GM19463 (cell line): ENCODE measurements at regions not wholly inside any gene's neighbourhood (a gene's known extent, or its start where the extent isn't known, plus 50 kb on each side); places are given as distances from the start of the nearest gene placed in this dataset.

Source experiments
- ATAC-seq: cut with Tn5 transposase; IDR thresholded peaks from one replicate; pipeline ENCODE4 v1.9.1; 2021; ENCODE audit warnings: mild to moderate bottlenecking, moderate library complexity; ENCODE audit not compliant: unreplicated experiment

DNA sequence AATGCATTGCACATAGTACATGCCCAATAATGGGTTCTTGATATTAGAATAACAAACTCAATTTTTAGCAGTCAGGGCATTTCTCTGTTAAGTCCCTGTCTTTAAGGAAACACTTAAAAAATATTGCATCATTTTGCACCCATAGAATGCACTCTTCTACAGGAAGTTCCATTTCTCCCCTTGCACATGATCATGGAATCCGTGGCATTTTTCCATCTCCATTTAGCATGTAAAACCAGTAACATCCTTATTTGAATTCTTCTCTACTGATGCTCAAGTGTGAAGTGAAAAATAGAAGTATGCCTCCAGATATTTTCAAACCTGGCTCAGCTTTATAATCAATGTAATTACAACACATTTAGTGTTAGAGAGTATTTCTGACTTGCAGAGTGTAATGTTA lies 192.8 kb downstream of the RWDD3 start:
- ATAC-seq, result no peak

DNA sequence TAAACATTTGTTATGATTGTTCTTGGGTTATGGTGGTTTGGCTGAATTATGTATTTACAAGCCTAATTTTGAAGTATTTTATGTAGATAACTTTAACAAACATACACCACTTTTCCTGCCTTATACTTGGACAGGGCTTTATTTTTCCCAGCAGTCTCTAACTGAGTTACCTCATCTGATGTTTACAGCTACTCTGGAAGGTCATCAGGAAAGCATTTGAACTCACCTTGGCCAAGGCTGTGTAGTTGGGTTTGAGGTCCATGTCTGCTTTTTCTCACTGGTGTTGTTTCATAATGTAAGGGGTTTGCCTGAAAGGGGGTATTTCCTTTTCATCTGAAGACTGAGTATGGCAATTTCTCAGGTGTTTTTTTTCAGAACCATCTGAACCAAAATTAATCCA lies 193.5 kb downstream of the RWDD3 start:
- no peak for ATAC-seq

DNA sequence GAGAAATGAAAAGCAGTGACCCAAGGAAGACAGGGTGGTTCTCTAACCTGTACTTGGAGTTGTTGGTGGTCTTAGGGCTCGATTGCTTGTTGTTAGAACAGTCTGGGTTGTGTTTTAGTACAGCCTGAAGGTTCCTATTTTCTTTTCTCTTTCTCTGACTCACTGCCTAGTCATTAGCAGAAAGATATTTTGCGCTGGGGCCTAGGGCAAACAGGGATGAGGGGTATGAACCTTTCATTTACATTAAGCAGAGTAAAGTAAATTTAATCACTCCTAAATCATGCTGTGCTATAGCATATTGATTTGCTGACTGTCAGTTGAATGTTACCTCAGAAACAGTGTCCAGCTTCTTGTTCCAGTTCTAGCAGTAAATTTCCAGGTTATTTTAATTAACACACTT lies 197.2 kb downstream of the RWDD3 start:
- ATAC-seq, result no peak

DNA sequence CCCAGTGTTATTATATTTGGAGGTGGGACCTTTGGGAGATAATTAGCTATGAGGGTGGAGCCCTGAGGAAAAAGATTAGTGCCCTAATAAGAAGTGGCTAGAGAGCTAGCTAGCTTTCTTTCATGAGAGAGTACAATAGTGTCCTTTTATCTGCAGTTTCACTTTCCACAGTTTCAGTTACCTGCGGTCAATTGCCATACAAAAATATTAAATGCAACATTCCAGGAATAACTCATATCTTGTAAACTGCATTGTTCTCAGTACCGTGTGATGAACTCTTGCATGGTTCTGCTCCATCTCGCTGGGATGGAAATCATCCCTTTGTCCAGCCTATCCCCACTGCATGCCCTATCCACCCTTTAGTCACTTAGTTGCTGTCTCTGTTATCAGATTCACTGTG lies 201.6 kb downstream of the RWDD3 start:
- ATAC-seq, result no peak

DNA sequence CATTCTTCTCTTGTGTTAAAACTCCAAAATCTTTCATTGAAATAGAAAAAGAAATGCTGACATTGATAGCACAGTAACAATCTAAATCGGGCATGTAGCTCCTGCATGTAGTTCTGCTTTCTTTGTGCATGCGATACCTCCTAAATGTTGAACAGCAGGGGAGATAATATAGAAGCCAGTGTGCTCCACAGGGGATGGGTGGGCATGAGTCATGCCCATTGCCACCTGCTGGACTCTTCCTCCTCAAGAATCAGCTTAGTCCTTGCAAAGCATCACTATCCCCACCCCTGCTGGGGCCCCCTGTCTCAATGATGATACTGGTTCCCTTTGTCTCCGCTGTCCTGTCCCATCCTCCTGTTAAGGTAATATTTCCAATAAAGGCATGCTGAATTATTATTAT lies 203.0 kb downstream of the RWDD3 start:
- ATAC-seq, result no peak

DNA sequence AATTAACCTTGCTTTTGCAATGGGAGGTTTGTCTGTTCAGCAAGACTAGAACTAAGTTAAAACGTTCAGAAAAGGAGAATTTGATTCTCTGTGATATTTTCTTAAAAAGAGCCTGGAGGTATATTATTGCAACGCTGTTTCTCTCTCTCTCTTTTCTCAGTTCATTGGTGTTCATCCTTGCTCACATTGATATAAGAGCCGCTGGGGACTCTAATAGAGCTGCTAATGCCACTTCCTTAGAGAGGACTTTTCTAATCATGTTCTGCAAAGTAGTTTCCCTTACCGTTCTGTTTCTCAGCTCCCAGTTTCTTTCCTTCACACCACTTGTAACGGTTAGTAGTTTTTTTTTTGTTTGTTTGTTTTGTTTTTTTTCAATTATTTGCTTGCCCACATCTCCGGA lies 203.8 kb downstream of the RWDD3 start:
- no peak for ATAC-seq

DNA sequence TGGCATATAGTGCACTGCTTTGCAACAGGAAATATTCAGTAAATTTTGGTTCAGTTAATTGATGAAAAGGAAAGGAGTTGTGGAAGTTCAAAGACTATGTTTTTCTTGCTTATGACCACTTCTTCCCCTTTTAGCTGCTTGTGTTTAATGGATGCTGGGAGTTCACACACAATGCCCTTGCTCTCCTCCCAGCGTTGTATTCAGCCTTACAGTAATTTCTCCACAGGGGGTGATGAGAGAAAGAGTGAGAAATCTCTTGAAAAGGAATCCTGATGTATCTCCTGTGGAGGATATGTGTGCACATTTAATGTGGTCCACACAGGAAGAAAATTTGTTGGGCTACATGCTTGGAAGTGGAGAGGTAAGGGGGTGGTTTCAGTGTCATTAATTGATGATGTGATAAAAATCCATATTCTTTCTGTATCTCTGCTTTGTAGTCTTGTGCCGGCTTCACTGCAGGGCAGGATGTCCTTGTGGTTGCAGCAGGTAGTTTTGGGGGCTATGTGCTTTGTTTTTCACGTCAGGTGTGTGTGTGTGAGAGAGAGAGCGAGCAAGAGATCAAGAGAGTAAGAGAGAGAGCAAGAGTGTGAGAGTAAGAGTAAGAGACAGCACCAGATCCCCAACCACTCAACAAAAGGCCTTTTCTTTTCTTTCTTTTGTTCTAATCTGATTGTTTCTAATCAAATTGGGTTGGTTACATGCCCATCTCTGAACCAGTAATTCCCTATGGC lies 204.4 kb downstream of the RWDD3 start:
- no peak for ATAC-seq

DNA sequence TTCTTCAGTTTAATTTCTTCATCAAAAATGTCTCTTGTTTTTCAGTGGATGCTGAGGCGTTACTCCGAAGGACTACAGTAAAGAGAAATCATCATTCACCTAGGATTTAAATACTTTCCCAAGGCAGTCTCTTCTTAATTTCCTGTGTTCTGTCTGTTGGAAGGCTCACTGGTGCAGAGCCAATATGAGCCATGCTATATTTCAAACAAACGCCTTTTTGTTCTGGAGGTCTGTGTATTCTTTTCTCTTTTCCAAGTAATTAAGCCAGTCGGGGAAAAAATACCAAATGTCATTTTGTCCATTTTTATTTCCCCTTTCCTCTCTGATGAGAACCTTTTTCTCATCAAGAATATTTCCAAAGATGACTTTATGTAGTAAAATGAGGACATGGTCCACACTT lies 206.5 kb downstream of the RWDD3 start:
- ATAC-seq, result no peak

DNA sequence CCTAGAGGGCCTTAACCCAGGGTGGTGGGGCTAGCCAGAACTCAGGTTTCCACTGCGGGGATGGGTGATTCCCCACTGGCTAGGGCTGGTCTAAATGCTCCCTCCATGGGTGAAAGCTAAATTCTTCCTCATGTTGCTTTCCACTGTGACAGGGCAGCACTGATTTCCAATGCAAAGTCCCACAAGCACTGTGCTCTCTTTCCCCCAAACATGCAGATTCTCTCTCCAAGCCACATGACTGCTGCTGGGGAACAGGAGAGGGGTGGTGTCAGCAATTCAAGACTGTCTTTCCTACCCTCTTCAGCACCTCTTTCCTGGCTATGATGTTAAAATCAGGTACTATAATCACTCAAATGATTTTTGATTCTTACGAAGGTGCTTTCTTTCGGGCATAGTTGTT lies 215.5 kb downstream of the RWDD3 start:
- ATAC-seq, result no peak

DNA sequence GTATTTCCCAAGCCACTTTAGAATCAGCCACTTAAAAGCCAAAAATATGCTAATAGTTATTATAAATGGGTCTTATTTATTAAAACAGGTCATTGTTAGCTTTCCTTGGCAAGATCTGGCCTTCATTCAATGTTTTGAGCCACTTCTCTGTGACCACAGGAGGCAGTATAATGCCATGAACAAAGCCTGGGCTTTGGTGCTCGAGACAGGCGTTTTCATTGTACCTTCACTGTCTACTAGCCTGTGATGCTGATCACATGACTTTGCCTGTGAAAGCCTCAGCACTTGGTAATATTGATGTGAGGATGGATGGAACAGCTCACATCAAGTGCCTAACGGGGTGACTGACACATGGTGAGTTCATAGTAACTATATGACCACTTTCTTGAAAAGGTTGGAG lies 217.0 kb downstream of the RWDD3 start:
- no peak for ATAC-seq

DNA sequence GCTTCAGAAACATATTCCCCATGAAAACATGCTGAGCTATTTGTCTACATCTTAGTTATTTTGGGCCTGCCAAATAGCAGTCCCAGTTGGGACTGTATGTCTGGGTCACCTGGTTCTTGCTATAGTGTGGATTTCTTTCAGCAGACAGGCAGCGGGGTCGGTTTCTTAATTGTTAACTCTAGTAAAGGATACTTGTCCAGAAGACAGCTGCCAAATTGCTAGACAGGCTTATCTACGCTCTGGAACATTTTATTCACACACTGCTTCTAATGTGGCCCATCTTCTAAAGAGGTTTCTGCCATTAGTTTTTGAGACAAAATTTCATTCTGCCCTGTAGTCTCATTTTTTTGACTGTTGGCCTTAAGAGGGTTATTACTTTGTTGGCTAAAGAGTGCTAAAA lies 217.9 kb downstream of the RWDD3 start:
- no peak for ATAC-seq

DNA sequence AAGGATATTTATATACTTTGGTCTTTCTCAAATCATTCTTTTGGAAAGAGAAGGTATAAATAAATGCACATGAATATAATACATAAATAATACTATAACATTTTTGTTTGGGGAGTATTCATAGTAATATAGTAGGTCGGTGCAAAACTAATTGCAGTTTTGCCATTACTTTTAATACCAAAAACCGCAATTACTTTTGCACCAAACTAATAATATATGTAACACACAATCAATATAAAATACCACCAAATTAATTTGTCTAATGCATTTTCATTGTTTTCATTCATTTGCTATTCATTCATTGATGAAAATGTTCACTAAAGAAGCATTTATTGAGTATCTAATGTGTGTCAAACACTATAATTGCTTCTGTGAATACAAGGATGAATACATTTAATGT lies 219.0 kb downstream of the RWDD3 start:
- no peak for ATAC-seq

DNA sequence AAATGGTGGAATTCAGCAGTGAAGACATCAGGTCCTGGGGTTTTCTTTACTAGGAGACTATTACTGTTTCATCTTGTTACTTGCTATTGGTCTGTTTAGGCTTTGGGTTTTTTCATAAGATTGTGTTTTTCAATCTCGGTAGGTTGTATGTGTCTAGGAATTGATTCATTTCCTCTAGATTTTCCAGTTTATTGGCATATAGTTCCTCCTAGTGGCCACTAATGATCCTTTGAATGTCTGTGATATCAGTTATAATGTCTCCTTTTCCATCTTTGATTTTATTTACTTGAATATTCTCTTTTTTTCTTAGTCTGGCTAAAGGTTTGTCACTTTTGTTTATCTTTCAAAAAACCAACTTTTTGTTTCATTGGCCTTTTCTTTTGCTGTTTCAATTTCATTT lies 233.0 kb downstream of the RWDD3 start:
- ATAC-seq, result no peak

DNA sequence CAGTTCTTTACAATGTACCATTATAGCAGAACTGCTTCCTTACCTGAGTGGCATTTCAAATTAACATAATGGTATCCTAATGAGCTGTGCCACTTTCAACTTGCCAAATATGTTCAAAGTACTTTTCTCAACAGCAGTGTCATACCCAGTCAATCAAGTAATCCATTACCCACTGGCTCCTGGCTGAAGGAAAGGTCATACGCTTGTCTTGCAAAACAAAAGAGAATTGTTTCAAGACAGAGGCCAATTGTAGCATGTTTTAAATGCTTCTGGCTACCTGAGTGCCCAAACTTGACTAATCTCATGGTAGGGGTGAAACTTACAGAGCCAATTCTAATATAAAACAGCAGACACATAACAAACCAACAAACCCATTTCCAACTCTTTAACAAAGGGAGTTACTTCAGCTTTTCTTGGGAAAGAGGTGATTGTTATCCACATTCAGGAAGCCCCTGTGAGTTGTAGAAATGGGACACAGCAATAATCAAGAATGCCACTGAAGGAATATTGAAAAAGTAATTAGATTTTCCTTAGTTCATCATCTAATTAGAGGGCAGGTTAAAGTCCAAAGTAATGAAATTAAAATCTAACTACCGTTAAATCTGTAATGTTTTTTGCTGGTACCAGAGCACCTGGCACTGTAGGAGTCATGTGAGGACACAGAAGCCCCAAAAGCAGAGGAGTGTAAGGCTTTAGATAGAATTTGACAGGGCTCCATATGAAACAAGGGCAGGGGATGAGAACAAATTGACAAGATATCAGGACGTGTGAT lies 241.9 kb downstream of the RWDD3 start:
- ATAC-seq, result no peak

DNA sequence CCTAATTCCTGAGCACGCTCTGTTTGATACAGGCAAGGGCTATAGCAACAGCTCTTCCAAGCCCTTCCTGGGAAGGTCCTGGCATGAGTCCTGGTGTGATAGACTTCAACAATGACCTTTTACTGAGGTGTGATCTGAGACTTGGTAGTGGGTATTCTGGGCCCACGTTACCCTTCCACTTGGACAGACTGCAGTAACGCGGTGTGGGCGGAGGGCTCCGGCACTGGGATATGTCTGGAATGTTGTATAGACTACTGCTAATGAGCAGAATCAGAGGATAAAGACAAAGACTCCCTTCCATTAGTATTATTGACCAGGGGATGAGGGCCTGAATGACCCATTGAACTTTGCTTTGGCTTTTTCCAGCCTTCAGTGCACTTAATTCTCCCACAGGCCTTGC lies 262.3 kb downstream of the RWDD3 start:
- ATAC-seq, result no peak

DNA sequence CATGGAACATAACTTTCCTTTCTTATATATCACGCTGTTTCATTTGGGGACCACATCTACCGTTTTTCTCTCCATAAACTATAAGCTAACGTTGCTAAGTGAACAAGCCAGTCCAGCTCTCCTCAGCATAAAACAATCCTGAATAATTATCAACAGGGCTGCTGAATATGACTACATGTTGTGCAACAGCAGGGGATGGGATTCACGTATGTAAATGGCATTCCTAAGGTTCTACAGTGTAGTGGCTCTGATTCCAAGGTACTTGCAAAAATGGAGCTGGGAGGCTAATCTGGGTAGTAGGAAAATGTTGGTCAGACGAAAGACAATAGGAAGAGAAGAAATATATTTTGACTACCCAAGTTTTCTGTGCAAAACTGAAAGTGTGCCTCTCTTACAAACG lies 262.8 kb downstream of the RWDD3 start:
- no peak for ATAC-seq

DNA sequence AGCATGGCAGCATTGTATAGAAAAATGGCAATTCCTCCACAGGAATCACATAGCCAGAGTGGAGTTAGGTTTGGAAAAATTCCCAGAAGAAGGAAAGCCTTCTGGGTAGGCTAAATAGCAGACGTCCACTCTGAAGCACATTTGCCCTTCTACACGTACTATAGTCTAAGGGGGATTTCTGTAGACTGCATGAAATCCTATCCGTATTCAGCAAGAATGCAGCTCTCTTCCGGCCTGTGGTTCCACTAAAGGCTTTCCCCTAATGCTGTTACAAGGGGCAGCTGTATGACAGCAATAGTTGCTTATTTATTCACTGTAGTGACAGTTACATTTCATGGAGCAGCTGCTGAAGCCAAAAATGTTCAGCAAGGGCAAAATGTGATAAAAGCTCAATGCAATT lies 263.6 kb downstream of the RWDD3 start:
- no peak for ATAC-seq

DNA sequence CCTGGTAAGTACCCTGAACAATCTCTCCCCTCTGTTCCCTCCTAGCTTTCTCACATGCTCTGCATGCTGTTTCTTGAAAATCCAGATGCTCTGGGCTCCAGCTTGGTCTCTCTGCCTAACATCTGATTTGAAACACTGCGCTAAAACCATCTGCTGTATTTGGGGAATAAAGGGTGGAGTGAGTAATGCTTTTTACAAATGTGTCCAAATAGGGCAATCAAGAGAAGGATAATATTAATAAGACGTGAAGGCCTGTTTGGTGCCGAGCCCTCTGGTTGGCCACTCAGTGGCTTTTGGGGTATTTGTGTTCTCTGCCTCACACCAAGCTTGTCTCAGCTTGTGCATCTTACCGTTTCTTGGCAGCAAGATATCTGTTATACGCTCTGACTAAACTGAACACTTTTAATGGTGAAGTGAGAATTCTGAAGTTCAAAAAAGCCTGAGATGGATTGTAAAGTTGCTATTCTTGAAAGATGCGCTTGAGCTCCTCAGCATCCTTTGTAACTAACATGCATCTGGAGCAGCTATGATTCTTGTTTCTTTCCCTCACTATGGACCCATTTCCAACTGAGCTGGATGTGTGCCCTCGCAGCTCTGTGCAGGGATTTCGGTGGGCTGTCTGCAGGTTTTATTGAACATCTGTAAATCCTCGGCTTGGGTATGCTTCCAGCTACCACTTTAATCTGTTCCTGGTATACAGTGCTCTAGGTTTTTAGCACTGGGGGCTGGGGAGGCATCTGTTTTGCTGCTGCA lies 269.4 kb downstream of the RWDD3 start:
- no peak for ATAC-seq

DNA sequence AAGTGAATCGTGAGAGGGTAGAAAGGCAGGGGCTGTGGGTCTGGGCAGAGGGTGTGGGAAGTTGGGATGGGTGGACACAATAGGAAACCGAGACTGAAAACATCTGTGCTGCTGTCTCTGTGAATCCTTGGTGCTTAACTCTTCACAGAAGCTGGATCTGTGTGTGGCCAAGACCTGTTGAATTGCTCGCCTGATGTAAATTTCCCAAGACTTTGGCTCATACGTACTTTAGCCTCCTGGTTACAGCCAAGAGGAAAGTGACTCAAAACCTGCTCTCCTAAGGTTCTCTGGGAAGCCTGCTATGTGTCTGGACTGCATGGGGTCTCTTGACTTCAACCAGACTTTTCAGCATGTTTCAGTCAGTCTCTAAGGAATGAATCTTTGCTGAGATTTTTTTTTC lies 270.3 kb downstream of the RWDD3 start:
- ATAC-seq, result no peak

DNA sequence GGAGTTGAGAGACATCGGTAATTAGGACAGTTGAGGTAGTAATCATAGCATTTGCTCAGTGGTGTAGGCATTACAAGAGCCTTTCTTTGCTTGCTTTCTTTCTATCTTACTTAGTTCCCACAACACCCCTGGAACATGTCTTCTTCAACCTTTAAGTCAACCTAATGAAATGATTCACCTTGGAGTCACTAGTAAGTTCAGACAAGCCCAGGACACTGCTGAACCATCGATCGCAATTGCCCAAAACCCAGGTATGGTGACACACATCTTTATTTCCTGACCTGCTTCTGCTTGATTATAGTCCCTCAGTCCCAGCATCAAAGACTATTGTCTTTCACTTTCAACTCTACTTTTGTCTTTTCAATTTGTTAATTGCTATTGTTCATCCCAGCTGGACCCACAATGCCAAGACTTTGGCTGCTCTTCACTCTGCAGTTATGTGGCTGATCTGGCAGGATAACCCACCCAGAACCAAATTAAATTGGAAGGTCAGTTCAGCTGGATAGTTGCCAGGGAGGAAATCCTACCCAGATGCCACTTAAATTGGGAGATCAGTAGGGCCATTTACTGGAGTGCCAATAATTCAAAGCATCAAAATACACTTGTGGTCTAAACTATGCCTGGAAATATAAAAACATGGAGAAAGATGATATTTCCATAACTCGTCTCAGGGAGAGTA lies 272.9 kb downstream of the RWDD3 start:
- no peak for ATAC-seq

DNA sequence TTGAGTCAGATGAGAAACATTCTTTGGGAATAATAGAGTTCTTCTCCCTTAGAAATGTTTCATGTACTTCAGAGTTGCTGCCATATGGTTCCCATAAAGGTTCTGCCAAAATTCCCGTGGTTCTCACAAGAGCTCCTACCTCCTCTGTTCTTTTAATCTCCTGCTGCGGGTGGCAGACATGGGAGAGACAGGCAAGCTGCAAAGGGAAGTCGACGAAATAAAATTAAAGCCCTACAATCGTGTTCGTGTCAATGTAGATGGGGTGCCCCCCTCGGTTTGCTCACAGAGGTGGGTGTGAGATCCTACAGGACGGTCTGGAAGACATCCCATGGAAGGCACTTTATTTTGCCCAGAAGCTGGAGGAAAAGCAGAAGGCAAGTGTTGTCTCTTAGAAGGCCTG lies 276.0 kb downstream of the RWDD3 start:
- no peak for ATAC-seq
